ENCODE measurements at regions not wholly inside any gene's neighbourhood (a gene's known extent, or its start where the extent isn't known, plus 50 kb on each side); places are given as distances from the start of the nearest gene placed in this dataset.

- TF ChIP-seq CTCF (IDR thresholded peaks at IDR 0.05; ENCODE audit: borderline replicate concordance, extremely low read depth, insufficient read depth), result no peak
- FAIRE-seq (no peak), DNase-seq (no peak)
- Histone ChIP-seq H3K27ac (ENCODE audit: low read depth in 2 of 2, low read length in 2 of 2) (no peak overlapping the region), H3K9ac (ENCODE audit: low read length in 3 of 3) (no peak overlapping the region), H3K4me3 (ENCODE audit: low read length in 3 of 3) (no peak overlapping the region), H3K27me3 (ENCODE audit: control insufficient read depth, insufficient read depth, low read length) (no peaks in the 10 kb centered on the region), H3K9me3 (ENCODE audit: control insufficient read depth in 2 of 3, insufficient read depth in 1 of 3, low read length in 3 of 3) (no peaks in the 10 kb centered on the region), H3K4me1 (ENCODE audit: control insufficient read depth in 2 of 3, insufficient read depth in 2 of 3, low read depth in 1 of 3, low read length in 3 of 3) (no peaks in the 10 kb centered on the region), H3K36me3 (ENCODE audit: control insufficient read depth in 2 of 3, insufficient read depth in 3 of 3, low read length in 3 of 3) (no peaks in the 10 kb centered on the region)
- intact Hi-C loops (cut with DNase I), result no loop called here
Observed at GRCh38 chr6:74645108-74645849, 560.6 kb downstream of the COL12A1 start.

GRCh38 chr6:74642101-74642500 lies 563.8 kb downstream of the COL12A1 start:
- H3K36me3 ChIP-seq (ENCODE audit: control insufficient read depth in 2 of 3, insufficient read depth in 3 of 3, low read length in 3 of 3), result no peaks in the 10 kb centered on the region
- FAIRE-seq, result no peak
- no peak overlapping the region for H3K27ac ChIP-seq (ENCODE audit: low read depth in 2 of 2, low read length in 2 of 2)
- TF ChIP-seq CTCF (IDR thresholded peaks at IDR 0.05; ENCODE audit: borderline replicate concordance, extremely low read depth, insufficient read depth), result no peak
- no peaks in the 10 kb centered on the region for H3K9me3 ChIP-seq (ENCODE audit: control insufficient read depth in 2 of 3, insufficient read depth in 1 of 3, low read length in 3 of 3)
- H3K4me3 ChIP-seq (ENCODE audit: low read length in 3 of 3), result no peak overlapping the region
- no peaks in the 10 kb centered on the region for H3K27me3 ChIP-seq (ENCODE audit: control insufficient read depth, insufficient read depth, low read length)
- DNase-seq, result no peak
- no peak overlapping the region for H3K9ac ChIP-seq (ENCODE audit: low read length in 3 of 3)
- intact Hi-C loops (cut with DNase I), result no loop called here
- no peaks in the 10 kb centered on the region for H3K4me1 ChIP-seq (ENCODE audit: control insufficient read depth in 2 of 3, insufficient read depth in 2 of 3, low read depth in 1 of 3, low read length in 3 of 3)

GRCh38 chr6:74638412-74638811 lies 567.4 kb downstream of the COL12A1 start:
- Histone ChIP-seq H3K4me3 (ENCODE audit: low read length in 3 of 3) (no peak overlapping the region), H3K36me3 (ENCODE audit: control insufficient read depth in 2 of 3, insufficient read depth in 3 of 3, low read length in 3 of 3) (no peaks in the 10 kb centered on the region), H3K27me3 (ENCODE audit: control insufficient read depth, insufficient read depth, low read length) (no peaks in the 10 kb centered on the region), H3K27ac (ENCODE audit: low read depth in 2 of 2, low read length in 2 of 2) (no peak overlapping the region), H3K9me3 (ENCODE audit: control insufficient read depth in 2 of 3, insufficient read depth in 1 of 3, low read length in 3 of 3) (no peaks in the 10 kb centered on the region), H3K4me1 (ENCODE audit: control insufficient read depth in 2 of 3, insufficient read depth in 2 of 3, low read depth in 1 of 3, low read length in 3 of 3) (no peaks in the 10 kb centered on the region), H3K9ac (ENCODE audit: low read length in 3 of 3) (no peak overlapping the region)
- FAIRE-seq, result no peak
- intact Hi-C loops (cut with DNase I), result no loop called here
- TF ChIP-seq CTCF (IDR thresholded peaks at IDR 0.05; ENCODE audit: borderline replicate concordance, extremely low read depth, insufficient read depth), result no peak
- DNase-seq, result peak in 1 of 5 donors; percentile 15
